ENCODE measurements at regions not wholly inside any gene's neighbourhood (a gene's known extent, or its start where the extent isn't known, plus 50 kb on each side); places are given as distances from the start of the nearest gene placed in this dataset.

DNA sequence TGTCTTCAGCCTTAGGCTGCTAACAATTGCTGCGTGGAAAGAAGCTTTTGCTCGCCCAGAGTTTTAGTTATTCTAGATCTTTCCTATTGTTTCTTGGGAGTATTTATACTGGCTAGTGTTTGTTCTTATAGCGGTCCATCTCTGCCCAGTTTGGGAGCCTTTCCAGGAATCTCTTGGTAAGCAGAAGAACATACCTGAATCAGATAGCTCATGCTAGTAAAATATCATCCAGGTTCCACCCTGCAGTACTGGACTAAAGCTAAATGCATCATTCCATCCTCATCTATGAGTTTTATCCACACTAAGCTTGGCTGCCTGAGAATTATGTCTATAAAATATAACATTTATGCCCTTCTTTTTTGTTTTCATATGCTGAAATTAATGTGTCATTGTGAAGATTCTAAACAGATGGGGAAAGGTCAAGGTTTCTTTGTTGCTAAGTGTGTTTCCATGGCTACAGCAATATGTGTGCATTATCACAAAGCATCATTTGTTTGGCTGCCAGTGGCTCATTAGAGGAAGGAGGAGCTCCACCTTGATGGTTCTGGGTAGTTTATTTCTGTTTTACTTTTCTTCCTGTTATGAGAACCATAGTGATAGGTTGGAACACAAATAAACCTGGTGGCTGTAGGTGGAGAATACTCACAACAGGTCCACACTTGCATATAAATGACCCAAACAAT lies 182.8 kb downstream of the PIK3C3 start:
- DNase-seq (ENCODE audit: low spot score) = no peak

GRCh38 chr18:42141439-42141838 lies 186.4 kb downstream of the PIK3C3 start:
- no peak for DNase-seq (ENCODE audit: low spot score)

- no peak for DNase-seq (ENCODE audit: low spot score)
Measured at GRCh38 chr18:42155024-42155423, 200.0 kb downstream of the PIK3C3 start.

- DNase-seq (ENCODE audit: low spot score) = no peak
Measured at GRCh38 chr18:42156281-42156680, 201.2 kb downstream of the PIK3C3 start.

DNA sequence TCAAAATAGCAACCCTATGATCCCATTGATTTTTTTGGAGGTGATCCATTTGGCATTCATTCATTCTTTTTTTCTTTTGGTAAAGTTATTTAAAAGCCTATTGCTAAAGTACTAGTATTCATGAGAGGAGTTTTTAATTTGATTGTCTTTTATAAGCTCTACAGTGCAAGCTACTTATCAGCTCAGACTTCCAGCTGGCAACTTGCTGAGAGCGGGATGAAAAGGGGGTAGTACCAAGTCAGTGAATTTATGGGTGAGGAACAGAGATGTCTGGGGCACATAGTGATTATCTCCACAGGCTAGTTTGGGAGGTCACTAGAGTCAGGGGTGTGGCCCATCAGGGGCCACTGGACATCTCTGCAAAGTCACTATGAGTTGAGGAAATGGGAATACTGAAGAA lies 202.4 kb downstream of the PIK3C3 start:
- DNase-seq (ENCODE audit: low spot score) = no peak

DNA sequence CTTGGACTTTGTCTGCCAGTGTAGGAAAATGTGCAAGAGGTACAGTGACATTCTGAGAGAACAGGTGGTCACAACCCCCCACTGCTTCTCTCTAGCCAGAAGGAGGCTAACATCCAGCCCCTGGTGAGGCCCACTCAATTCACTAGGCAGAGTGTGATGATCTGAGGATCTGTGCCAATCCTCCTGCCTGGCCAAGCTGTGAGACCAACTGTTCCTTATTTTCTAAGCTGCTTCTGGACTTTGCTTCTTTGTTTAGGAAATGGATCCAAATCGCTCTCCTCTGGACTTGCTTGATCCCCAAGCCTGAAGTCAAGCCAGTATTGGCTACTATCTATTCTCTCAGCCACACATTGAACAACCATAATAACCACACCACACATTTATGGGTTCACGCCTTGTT lies 202.8 kb downstream of the PIK3C3 start:
- DNase-seq (ENCODE audit: low spot score) = no peak

DNA sequence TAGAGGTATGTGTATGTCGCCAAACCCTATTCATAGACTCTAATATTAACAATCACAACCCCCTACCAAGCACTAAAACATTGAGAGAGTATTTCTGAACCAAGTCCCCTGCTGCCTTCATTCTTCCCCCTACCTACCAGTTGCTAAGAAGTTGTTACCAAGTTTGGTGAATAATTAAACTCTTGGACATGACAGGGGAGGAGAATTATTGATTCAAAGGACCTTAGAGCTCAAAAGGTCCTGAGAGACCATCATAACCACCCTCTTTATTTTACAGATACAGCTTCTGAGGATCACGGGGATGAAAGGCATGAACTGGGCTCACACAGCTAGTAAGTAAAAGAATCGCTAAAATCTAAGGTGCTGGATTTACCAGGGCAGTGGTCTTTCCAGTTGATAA lies 204.1 kb downstream of the PIK3C3 start:
- DNase-seq (ENCODE audit: low spot score) = no peak

- no peak for DNase-seq (ENCODE audit: low spot score)
Measured at GRCh38 chr18:42163321-42163720, 208.3 kb downstream of the PIK3C3 start.

GRCh38 chr18:42164556-42164955 lies 209.5 kb downstream of the PIK3C3 start:
- DNase-seq (ENCODE audit: low spot score) = no peak

- no peak for DNase-seq (ENCODE audit: low spot score)
Measured at GRCh38 chr18:42165922-42166513, 211.0 kb downstream of the PIK3C3 start.

GRCh38 chr18:42168487-42168886 lies 213.5 kb downstream of the PIK3C3 start:
- DNase-seq (ENCODE audit: low spot score) = no peak

DNA sequence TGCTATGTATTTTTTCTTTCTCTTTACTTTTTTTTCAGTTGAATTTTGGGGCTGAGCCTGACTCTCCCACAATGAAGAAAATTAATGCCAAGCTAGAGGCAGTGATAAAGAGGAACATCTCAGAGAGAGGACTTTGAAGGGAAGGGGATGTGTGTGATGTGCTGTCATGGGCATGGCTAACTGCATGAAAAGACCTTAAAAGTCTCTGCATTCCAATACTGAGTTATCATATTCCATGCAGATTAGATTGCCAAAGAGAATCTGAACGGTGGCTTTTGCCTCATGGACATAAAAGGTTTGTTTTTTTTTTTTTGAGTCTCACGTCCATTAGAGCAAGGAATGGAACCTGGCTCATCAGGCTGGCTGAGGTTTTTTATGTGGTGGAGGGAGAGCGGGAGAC lies 213.9 kb downstream of the PIK3C3 start:
- DNase-seq (ENCODE audit: low spot score) = no peak

DNA sequence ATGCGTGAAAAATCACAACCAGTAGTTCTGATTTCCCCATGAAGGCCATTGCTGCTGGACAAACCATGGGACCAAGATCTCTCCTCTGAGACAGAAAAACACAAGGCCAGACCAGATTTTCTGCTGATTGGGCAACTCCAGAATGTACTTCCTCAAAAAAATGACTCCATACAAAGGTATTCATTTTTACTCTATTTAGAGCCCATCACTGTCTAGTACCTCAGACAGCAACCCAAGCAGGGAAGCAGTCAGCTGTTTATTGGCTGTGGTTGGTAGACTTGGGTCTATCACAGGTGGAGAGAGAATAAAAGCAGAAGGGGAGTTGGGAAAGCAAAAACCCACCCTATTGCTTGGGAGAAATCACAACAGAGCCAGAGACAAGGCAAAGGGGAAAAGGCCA lies 219.9 kb downstream of the PIK3C3 start:
- no peak for DNase-seq (ENCODE audit: low spot score)

GRCh38 chr18:42176599-42176998 lies 221.6 kb downstream of the PIK3C3 start:
- DNase-seq (ENCODE audit: low spot score) = no peak

- no peak for DNase-seq (ENCODE audit: low spot score)
Measured at GRCh38 chr18:42177390-42177789, 222.4 kb downstream of the PIK3C3 start.

DNA sequence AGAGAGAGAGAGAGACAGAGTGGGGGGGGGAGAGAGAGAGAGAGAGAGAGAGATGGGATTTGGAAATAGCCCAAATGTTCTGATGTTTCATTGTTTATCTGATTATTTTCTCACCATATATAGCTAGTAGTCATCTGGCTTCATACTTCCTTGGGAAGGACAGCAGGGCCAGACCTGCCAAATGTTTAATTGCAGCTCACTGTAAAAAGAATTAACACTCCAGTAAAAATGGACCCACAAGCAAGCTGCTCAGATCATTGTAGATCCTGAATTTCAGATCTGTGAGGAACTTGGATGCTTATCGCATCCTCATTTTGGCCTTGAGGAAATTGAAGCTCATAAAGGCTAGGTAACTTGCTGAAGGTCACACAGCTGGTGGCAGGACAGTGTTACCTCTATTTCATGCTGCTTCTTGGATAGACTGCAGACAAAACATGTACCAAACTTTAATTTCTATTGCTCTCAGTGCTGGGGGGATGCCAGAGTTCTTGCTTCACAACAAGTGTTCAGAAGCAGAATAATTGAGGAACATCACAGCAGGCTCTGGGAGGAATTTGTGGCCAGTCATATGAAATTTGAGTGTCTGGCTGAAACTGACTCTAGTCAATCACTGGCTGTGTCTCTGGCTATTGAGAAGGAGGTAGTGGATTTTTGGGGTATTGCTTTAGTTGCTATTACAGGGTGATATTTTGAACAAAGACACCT lies 223.5 kb downstream of the PIK3C3 start:
- no peak for DNase-seq (ENCODE audit: low spot score)

- DNase-seq (ENCODE audit: low spot score) = no peak
Measured at GRCh38 chr18:42179542-42180121, 224.6 kb downstream of the PIK3C3 start.

DNA sequence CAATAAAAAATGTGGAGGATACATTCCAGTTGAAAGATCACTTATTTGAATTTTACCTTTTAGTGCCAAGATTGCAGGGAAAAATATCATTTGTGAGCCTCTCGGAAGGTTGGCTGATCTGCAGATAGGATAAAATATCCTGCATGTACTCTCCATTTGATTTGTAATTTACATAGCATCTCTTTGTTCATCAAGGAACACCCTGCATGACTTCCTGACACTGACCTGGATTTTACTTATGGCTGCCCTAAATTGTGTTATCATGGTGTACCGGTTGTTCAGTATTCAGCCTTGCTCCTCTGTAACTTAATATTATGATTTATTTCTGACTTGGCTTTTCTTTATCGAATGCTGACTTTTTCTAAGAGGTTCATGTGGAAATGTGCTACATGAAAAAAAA lies 226.4 kb downstream of the PIK3C3 start:
- DNase-seq (ENCODE audit: low spot score) = no peak

GRCh38 chr18:42182728-42183700 lies 228.0 kb downstream of the PIK3C3 start:
- no peak for DNase-seq (ENCODE audit: low spot score)

DNA sequence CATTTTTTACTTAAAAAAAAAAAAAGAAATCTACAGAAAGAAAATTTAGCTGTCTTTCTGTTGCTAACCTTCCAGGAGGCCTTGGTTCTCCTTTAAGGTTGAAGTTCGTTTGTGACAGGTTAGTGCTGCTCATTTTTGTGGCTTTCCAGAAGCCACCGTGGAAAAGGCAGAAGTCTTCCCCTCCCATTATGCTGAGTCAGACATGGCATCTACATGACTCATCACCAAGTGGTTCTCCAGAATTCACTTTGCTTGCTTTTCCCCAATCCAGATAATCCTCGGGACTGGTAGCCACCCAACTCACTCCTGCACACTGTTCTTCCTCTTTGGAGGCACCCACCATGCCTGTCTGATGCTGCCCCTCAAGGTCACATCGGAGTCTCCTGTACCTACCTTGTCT lies 228.7 kb downstream of the PIK3C3 start:
- peak; percentile 7 for DNase-seq (ENCODE audit: low spot score)

DNA sequence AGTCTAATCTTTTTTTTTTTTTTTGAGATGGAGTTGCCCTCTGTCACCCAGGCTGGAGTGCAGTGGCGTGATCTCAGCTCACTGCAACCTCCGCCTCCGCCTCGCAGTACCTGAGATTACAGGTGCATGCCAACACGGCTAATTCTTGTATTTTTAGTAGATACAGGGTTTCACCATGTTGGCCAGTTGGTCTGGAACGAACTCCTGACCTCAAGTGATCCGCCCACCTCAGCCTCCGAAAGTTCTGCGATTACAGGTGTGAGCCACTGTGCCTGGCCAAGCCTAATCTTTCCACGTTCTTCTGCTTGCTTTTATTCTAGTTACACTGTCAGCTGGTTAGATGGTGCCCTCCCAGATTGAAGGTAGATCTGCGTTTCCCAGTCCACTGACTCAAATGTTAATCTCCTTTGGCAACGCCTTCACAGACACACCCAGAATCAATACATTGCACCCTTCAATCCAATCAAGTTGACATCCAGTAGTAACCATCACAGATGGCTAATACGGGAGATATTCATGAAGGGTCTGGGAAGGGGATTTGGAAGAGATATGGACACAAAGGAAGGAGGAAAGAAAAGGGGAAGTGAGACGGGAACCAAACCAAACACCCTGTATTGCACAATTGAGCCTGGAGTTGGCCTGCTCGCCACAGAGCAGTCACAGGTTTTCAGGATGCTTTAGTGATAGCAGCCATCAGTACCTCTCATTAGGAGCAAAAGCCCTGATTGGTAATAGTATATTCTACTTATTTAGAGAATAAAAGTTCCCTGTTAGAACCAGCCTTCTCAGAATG lies 229.8 kb downstream of the PIK3C3 start:
- no peak for DNase-seq (ENCODE audit: low spot score)

Data from HT-29 (cell line).